Left ventricle myocardium superior (tissue), 1 donor: ENCODE measurements at regions not wholly inside any gene's neighbourhood (a gene's known extent, or its start where the extent isn't known, plus 50 kb on each side); places are given as distances from the start of the nearest gene placed in this dataset.

Source experiments
- ATAC-seq: fragments of 200-7000 bp; cut with Tn5 transposase; one replicate; pipeline ENCODE4 v1.9.1; 2020; ENCODE audit warnings: mild to moderate bottlenecking, moderate library complexity
- DNase-seq: peaks from one replicate; pipeline ENCODE4 v3.0.0-alpha.2; 2020
- intact Hi-C: fragments of 100-400 bp; cut with micrococcal nuclease; formaldehyde crosslinking; loops from one replicate; pipeline ENCODE4 v1.11.0; 2022
- donor health status: DM: no; HTN: yes; CAD: no; lungs with severe emphysema.

DNA sequence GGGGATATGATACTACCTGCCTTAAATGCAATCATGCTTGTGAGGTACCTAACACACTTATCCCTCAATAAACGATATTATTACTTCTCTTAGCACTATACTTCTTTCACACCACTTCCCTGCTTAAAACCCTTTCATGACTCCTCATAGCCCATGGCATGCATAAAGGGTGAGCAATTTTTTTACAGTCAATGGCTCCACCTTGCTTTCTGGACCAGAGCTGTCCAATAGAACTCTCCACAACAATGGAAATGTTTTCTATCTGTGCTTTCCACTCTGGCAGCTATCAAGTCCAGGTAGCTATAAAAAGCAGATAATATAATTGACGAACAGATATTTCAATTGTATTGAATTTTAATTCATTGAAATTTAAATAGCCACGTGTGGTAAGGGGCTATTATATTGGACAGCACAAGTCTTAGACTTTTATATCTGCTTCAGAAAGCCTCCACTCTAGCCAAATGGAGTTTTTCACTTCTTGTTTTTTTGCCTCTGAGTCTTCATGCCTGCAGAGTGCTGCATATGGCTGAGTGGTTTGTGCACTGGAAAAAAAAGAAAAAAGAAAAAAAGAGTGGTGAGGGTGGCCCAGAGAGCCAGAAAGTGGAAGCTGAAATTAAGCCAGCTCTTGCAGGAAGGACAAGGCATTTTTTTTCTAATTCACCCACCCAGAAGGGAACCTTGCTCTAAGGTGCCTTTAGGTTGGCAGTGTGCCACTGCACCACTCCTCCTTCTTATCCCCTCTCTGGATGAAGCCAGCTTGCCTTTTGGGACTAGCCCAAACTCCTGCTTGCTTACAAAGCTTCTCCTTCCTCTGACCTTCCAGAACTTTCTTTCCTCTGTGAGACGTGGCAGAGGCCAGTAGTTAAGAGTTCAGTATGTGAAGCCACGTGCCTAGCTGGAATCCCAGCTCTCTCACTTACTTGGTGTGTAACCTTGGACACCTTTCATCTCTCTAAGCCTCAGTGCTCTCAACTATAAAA lies 239.0 kb upstream of the LRTM1 start:
- no peak for DNase-seq
- intact Hi-C loops = no loop called here
- ATAC-seq = no peak

DNA sequence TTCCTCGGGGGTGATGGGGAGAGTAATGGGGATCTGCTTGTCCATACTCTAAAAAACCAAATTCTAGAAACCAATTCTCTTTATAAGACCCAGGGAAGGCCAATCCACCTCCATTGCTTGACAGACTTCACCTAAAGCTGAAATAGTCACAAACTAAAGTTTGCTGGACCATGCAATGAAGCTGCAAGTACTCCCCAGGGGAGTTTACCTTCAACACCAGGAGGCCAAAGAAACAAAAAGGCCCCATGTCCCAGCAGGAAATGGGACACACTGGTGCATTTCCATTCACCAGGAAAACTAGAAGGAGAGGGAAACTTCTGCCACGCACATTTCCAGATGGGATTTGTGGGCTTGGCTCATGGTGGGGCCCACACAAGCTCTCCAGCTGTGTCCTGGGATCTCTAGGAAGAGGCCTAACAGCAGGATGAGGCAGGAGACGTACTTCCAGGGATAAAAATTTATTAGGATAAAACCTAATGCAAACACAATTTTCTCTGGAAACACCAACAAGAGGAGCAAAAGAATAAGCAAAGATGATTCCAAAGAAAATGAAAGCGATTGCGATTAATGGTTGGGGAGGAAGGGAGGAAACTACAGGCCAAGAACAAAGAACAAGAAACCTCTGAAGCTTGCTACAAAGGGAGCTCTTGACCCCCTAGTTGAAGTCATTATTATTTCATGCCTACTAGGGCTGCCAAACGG lies 238.0 kb upstream of the LRTM1 start:
- intact Hi-C loops = no loop called here

DNA sequence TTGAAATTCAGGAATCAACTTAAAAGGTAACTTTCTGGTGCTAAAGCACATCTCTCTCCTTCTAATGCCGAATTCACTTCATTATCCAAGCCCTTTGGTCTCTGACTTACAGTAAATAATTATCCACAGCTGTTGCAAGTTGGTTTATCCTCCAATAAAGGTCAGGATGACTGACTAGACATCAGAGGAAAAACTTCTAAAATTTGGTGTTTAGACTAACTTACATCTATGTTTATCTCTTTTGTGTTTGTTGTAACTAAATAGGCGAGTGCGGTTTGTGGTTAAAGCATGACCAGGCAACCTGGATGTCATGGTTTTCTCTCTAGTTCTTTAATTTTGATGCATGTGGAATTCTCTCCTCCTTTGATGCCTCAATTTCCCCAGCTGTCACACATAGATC lies 237.4 kb upstream of the LRTM1 start:
- intact Hi-C loops = no loop called here
- no peak for DNase-seq
- no peak for ATAC-seq

More for the DNA sequence above, 238.0 kb upstream of the LRTM1 start:
- ATAC-seq (no peak), DNase-seq (no peak)

DNA sequence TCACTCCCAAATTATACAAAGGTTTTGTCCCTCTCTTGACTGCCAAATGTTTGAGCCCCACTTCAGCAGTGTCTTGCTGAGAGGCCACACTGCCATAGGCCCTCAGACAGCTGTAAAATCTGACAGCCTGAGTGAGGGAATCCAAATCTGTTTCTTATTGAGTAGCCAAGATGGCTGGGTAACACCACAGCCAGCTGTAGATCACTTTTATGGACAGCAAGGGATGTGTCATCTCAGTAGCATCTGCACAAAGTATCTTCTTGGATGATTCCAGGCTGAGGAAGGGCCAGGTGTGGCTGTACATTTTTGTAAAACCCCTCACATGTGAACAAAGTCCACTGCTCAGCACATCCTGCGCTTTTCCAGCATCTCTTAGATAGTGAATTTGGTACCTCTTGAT lies 237.0 kb upstream of the LRTM1 start:
- ATAC-seq (no peak), DNase-seq (no peak)
- intact Hi-C loops = no loop called here

DNA sequence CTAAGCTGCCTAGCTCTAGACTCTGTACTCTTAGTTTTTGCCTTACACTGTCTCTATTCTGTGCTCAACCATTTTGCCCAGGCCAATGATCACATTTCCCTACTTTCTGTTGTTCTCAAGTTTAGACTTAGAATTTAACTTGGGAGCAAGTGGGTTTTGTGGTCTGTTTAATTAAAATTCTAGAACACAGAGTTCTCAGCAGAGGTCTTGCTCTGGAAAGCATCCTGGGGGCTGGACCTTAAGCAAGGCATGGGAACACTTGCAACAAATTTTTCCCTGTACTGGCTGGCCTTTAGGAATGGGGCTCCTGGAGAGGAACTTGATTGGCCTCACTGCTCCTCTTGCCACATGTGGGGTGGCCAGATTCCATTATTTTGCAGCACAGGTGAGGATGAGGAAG lies 236.3 kb upstream of the LRTM1 start:
- intact Hi-C loops = no loop called here
- ATAC-seq (no peak), DNase-seq (no peak)

DNA sequence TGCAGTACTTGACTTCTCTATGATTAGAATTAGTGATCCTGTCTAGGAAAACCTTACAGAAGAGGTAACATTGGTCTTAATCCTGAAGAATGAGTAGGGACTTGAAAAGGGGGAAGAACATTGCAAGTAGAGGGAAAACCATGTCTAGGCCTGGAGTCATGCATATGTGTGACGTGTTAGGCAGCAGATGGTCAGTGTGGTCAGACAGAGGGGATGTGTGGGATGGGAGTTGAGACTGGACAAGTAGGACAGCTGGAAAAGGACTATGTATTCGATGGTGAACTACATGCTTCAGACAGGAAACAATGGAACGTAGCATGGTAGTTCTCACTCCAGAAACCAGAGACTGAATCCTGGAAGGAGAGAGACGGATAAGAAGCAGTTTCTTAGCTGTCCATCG lies 235.6 kb upstream of the LRTM1 start:
- ATAC-seq (no peak), DNase-seq (no peak)
- intact Hi-C loops = no loop called here

DNA sequence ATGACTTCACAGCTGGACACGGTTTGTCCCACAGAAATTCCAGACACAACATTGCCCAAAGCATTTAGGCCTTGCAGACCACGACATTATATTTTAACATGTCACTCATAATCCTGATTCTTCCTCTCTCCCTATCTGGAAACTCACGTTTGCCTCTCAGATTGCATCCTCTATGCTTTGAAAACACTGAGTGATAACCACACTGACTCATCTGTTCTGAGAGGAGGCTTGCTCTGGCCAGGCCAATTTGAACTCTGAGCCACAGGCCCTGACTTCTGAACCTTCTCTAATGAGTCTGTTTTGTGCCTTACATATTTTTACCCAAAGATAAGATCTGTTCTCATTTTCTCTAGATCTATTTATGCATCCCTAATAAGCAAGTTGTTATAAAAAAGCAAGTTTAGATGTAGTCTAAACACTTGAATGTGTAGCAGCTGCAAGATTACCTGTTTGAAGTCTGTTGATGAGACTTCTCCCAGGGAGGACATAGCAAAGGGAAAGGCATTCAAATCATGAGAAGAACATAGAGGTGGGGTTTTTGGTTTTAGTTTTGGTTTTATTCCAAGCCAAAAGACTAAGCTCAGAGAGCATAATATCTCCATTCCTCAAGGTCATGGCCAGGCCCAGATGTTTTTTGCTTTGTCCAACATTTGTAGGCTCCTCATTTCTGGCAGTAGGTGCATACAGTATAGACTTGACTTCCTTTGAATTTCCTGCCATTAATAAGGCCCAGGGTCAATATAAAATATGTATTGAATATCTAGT lies 234.4 kb upstream of the LRTM1 start:
- intact Hi-C loops = no loop called here
- DNase-seq (no peak), ATAC-seq (no peak)

DNA sequence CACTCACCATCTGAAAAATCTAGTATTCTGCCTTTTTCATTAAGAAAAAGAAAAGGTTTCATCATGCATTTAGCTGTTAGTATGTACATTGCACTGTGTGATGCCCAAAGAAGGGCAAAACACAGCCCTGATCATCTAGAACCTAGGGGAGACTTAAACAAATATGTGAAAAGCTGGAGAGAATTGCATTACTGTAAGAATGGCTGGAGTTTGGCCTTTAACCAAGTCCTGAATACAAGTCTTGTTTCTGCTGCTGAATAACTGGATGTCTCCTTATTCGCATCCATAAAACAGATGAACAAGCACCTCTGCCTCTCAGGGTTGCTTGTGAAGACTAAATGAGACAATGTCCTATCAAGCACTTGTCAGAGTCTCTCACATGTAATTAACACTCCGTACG lies 233.4 kb upstream of the LRTM1 start:
- DNase-seq (no peak), ATAC-seq (no peak)
- intact Hi-C loops = no loop called here

DNA sequence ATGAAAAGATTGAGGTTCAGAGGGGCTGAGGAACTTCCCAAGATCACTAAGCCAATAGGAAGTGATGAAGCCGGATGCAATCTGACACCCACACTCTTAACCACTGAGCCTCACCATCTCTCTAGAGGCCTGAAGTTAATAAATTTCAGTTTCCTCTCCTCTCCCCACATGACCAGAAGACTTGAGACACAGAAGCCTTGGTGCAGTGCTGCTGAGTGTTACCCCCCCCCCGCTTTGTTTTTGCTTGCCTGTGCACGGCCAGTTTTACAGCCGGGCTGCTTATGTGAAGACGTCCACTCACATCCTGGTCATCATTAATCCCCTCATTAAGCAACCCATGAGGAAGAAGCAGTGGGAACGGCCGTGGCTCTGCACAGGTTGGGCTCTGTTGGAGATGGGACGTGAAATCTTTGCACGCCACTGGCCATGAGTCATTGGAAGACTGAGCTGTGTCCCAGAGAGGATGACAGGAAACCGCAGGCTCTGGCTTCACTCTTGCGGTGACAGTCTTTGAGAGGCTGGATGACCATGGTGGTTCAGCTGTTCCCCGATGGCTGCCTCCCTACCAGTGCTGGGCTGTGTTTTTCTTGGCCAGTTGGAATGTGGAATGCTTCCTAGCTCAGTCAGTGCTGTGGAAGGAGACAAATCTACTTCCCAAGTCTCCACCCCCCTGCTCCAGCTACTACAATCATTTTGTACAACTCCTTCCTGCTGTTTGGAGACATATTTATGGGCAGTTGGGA lies 232.6 kb upstream of the LRTM1 start:
- DNase-seq = peak; percentile 31
- peak; percentile 73 for ATAC-seq
- intact Hi-C loops = no loop called here

DNA sequence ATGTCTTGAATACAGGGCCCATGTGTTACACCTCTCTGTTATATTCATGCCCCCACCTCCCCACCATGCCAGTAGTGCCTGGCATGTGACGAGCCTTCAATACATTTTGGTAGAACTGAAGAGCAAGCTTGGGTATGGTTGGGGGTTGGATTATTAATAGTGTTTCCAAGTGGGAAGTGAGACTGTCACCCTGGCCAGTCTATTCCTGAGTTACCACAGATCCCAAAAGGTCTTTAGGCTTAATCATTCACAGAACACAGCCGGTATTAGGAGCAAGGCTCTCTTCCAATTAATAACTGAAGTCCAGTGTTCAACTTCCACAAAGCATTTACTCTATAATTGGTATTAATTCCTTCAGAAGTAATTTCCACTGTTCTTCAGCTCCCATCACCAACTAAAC lies 231.9 kb upstream of the LRTM1 start:
- DNase-seq = no peak
- intact Hi-C loops = no loop called here

DNA sequence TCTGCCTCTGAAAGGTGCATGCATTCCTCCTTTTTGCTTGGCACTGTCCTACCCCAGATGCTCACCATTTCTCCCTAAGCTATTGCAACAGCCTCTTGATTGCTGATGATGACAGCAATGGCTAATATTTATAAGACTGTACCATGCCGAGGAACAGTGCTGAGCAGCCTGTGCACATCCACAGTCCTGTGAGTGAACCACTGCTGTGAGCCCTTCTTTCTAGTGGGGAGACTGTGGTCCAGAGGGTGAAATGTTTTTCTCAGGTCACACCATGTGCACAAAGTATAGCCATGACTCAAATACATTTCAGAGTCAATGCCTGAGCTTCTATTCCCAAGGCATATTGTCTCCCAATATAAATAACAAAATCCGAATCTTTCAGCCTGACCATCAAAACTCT lies 231.2 kb upstream of the LRTM1 start:
- DNase-seq (no peak), ATAC-seq (no peak)
- intact Hi-C loops = no loop called here

More for the DNA sequence above, 231.9 kb upstream of the LRTM1 start:
- ATAC-seq = no peak

DNA sequence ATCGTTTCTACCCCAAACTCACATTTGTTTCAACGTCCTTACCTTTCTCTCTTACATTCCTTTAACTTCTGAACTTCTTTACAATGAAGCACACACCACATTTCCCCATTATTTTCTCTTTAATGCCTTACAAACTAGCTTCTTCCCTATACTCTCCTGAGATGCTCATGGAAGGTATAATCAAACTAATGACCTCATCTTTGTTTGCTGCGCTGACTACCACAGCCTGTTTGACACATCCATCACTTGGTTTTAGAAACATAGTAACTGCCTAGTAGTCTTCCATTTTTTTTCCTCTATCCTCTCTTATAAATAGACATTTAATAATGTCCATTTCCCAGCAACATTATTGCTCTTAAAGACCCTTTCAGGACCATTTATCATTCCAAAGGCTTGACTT lies 230.5 kb upstream of the LRTM1 start:
- DNase-seq (no peak), ATAC-seq (no peak)
- intact Hi-C loops = no loop called here

DNA sequence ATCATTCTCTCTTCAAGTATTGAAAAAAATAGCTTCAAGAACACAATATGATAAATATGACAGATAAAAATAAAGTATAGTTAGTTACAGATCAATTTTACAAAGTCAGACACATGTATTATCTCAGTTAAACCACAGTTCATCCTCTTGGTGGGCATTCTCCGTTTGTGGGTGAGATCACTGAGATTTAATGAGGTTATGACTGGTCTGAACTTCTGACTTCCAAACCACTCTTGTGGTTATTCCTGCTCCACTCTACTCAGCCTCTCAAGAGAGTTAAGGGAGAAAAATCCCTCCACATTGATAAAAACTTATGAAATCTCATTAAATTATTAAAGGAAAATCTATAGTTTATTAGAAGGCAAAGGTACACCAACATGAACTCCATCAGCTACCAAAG lies 229.9 kb upstream of the LRTM1 start:
- DNase-seq (no peak), ATAC-seq (no peak)
- intact Hi-C loops = no loop called here

DNA sequence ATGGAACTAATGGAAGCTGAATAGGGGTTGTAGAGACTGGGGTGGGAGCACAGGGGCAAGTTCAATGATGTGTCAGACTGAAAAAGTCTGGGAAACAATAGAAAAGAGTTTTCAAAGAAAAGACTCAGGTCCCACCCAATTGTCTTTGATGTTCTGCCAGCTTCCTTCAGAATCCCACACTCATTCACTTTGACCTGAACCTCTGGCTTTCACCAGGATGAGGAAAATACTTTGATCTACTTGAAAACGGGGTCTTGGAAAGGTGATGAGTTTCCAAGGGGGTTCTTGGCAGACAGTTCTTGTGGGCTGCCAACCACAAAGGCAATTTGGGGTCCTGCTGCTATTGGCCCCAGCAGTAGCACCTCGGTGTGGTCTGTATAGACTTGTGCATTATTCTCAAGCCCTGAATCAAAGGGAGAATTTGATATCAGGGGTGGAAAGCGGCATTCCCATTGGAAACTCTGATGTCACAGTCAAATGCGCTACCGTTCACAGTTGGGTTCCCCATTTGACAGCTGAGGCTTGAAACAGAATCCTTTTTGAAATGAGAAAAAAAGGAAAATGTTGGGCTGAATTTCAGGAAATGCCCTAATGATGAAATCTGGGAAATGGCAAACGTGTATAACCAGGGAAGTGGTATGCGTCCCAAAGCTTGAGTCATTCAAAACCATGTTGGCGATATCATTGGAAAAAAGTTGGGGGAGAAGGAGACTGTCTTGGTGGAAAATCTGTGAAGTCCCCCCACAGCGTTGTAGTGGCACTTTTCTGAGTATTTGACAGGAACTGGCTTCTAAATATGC lies 229.2 kb upstream of the LRTM1 start:
- intact Hi-C loops = no loop called here
- ATAC-seq (no peak), DNase-seq (no peak)

DNA sequence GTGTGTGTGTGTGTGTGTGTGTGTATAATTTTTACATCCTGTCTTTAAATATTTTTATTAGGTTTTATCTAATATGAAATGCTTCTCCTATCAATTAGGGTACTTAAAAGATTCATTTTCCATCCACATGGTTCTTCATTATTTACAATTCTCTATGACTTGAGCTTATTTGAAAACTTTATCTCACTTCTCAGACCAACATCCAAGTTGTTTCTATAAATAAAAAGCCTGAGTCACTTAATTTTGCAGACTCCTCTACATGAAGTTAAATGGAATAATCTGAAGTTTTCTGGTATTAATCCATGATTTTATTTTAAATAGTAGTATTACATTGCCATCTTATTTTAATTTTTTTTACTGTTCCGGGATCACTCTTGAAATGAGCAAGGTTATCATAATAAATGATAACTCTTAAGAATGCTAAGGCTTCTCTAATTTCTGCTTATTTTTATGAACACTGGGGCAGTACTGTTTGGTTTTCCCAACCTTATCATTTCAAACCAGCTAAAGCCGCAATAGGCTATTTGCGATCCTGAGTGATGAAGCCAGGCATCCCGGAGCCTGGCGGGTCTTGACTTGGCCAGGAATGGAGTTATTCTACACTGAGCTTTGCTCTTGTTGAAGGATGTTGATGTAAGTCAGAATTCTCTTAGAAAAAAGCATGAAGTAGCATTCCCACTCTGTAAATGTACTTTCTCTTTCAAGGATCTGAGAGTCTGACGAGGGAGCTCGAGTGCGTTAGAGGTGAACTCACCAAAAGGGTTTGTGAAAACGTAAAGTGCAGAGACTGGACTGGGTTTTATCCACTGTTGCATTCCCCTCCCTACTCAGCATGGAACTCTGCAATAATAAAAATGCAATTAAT lies 220.2 kb upstream of the LRTM1 start:
- ATAC-seq (no peak), DNase-seq (no peak)
- intact Hi-C loops = no loop called here

DNA sequence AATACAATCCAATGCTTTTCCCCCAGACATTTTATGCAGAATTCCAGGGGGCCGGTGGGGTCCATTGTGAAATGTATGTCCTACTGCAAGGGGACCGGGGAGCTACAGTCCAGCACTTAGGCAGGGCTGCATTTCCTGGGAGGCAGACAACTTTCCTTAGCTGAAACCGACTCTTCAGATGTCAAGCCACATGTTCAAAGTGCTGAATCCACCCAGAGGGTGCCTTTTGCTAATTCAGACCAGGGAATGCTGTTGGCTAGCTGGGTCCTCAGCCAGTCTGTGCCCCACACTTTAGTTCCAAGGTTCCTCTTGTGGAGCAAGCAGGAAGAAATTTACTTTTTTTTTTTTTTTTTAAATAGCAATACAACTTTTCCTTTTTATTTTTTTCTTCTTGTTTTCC lies 219.5 kb upstream of the LRTM1 start:
- DNase-seq = no peak
- intact Hi-C loops = no loop called here

DNA sequence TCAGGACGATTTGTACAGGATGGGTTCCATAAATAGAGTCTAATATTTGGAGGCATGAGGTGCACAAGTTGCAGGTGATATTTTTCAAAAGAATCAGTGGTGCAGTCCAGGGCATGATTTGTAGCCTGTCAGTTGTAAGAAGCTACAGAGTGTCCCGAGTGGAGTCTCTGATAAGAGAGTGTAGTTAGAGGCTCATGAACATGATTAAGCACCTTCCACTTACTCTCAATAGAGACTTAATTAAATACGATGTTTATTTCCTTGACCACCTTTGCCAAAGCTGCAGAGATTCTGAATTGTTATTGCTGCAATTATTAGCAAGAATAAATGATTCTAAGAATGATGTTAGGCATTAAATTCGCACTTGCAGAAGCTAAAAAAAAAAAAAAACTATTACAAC lies 218.4 kb upstream of the LRTM1 start:
- no peak for DNase-seq
- intact Hi-C loops = no loop called here
- no peak for ATAC-seq

More for the DNA sequence above, 219.5 kb upstream of the LRTM1 start:
- ATAC-seq = no peak
